ENCODE measurements at regions not wholly inside any gene's neighbourhood (a gene's known extent, or its start where the extent isn't known, plus 50 kb on each side); places are given as distances from the start of the nearest gene placed in this dataset.

DNA sequence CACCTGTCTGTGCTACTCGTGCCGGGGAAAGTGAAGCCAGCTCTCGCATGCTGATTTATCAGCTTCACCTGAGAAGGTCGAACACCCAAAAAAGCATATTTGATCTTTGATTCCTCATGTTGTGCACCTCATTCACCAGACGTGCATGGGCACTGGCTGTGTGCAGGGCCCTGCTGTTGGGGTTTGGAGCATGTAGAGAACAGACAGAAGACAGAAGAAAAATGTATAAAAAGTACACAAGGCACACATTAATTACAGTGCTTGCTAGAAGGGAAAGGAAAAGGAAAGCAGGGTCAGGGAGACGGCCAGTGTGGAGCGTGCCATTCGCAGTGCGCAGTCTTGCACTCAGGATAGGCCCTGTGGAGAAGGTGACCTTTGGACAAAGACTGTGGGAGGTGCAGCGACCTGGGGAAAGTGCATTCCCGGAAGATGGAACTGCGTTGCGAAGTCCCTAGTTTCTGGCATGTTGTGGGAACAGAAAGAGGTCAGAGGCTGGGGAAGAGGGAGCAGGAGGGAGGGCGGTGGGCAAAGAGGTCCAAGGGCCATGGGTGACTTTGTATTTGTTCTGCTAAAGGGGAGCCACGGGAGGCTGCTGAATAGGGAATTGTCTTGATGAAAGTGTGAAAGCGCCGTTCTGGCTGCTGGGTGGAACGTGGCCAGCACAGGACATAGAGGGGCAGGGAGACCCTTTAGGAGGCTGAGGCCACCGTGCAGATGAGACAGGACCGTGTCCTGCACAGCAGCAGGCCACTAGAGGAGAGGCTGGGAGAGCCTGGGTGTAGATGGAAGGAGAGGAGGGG lies 232.8 kb downstream of the GLRX3 start:
- TF ChIP-seq, protein P1, sequence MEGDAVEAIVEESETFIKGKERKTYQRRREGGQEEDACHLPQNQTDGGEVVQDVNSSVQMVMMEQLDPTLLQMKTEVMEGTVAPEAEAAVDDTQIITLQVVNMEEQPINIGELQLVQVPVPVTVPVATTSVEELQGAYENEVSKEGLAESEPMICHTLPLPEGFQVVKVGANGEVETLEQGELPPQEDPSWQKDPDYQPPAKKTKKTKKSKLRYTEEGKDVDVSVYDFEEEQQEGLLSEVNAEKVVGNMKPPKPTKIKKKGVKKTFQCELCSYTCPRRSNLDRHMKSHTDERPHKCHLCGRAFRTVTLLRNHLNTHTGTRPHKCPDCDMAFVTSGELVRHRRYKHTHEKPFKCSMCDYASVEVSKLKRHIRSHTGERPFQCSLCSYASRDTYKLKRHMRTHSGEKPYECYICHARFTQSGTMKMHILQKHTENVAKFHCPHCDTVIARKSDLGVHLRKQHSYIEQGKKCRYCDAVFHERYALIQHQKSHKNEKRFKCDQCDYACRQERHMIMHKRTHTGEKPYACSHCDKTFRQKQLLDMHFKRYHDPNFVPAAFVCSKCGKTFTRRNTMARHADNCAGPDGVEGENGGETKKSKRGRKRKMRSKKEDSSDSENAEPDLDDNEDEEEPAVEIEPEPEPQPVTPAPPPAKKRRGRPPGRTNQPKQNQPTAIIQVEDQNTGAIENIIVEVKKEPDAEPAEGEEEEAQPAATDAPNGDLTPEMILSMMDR (optimal IDR thresholded peaks at IDR 0.05 in 1 of 3, IDR thresholded peaks at IDR 0.05 in 1 of 3, conservative IDR thresholded peaks at IDR 0.05 in 1 of 3; ENCODE audit: extremely low read depth in 1 of 3, insufficient read depth in 2 of 3, low read length in 3 of 3): no peak
- TF ChIP-seq EZH2 (IDR thresholded peaks at IDR 0.05; ENCODE audit: low read length): no peak
